ENCODE measurements at regions not wholly inside any gene's neighbourhood (a gene's known extent, or its start where the extent isn't known, plus 50 kb on each side); places are given as distances from the start of the nearest gene placed in this dataset.

GRCh38 chr5:8767746-8768145 is 778.1 kb downstream of the SEMA5A start:
- no peaks in the 10 kb centered on the region for H3K27me3 ChIP-seq (ENCODE audit: control insufficient read depth in 1 of 2, insufficient read depth in 2 of 2, low read length in 2 of 2)
- no peak overlapping the region for H3K27ac ChIP-seq (ENCODE audit: low read depth in 1 of 2, low read length in 2 of 2)
- ATAC-seq (ENCODE audit: poor library complexity) (no peak), DNase-seq (no peak)
- intact Hi-C loops (cut with DNase I, micrococcal nuclease), result no loop called here
- Mint-ChIP-seq H3K36me3 (ENCODE audit: low read depth) (no peaks in the 10 kb centered on the region), H3K4me3 (no peak overlapping the region), H3K27ac (no peak overlapping the region), H3K27me3 (no peaks in the 10 kb centered on the region), H3K4me1 (ENCODE audit: low read depth) (no peaks in the 10 kb centered on the region), H3K9me3 (peaks cover 2% of the 10 kb centered on the region)
- ChIA-PET CTCF (no interaction called here), POLR2A (no interaction called here)
- H3K4me1 ChIP-seq (ENCODE audit: insufficient read depth, low read length), result no peaks in the 10 kb centered on the region
- H3K9me3 ChIP-seq (ENCODE audit: control insufficient read depth in 1 of 2, insufficient read depth in 1 of 2, low read length in 2 of 2), result peaks cover 0 to 10% of the 10 kb centered on the region in 2 experiments
- H3K4me3 ChIP-seq (ENCODE audit: low read length), result no peak overlapping the region
- H3K36me3 ChIP-seq (ENCODE audit: insufficient read depth, low read length), result no peaks in the 10 kb centered on the region
- TF ChIP-seq CTCF (IDR thresholded peaks at IDR 0.05), result no peak

GRCh38 chr5:8769631-8770030 is 776.2 kb downstream of the SEMA5A start:
- H3K9me3 ChIP-seq (ENCODE audit: control insufficient read depth in 1 of 2, insufficient read depth in 1 of 2, low read length in 2 of 2), result peaks cover 0 to 6% of the 10 kb centered on the region in 2 experiments
- Mint-ChIP-seq H3K27me3 (no peaks in the 10 kb centered on the region), H3K4me1 (ENCODE audit: low read depth) (no peaks in the 10 kb centered on the region), H3K36me3 (ENCODE audit: low read depth) (no peaks in the 10 kb centered on the region), H3K9me3 (peaks cover 2% of the 10 kb centered on the region), H3K4me3 (no peak overlapping the region), H3K27ac (no peak overlapping the region)
- intact Hi-C loops (cut with DNase I, micrococcal nuclease), result no loop called here
- POLR2A ChIA-PET, result no interaction called here
- ATAC-seq (ENCODE audit: poor library complexity), result no peak
- H3K36me3 ChIP-seq (ENCODE audit: insufficient read depth, low read length), result no peaks in the 10 kb centered on the region
- CTCF ChIA-PET, result no interaction called here
- H3K27ac ChIP-seq (ENCODE audit: low read depth in 1 of 2, low read length in 2 of 2), result no peak overlapping the region
- no peaks in the 10 kb centered on the region for H3K4me1 ChIP-seq (ENCODE audit: insufficient read depth, low read length)
- H3K27me3 ChIP-seq (ENCODE audit: control insufficient read depth in 1 of 2, insufficient read depth in 2 of 2, low read length in 2 of 2), result no peaks in the 10 kb centered on the region
- no peak for TF ChIP-seq CTCF (IDR thresholded peaks at IDR 0.05)
- DNase-seq, result no peak
- no peak overlapping the region for H3K4me3 ChIP-seq (ENCODE audit: low read length)

GRCh38 chr5:8770431-8770830 is 775.4 kb downstream of the SEMA5A start:
- TF ChIP-seq CTCF (IDR thresholded peaks at IDR 0.05), result no peak
- Histone ChIP-seq H3K27ac (ENCODE audit: low read depth in 1 of 2, low read length in 2 of 2) (no peak overlapping the region), H3K4me3 (ENCODE audit: low read length) (no peak overlapping the region), H3K27me3 (ENCODE audit: control insufficient read depth in 1 of 2, insufficient read depth in 2 of 2, low read length in 2 of 2) (no peaks in the 10 kb centered on the region), H3K4me1 (ENCODE audit: insufficient read depth, low read length) (no peaks in the 10 kb centered on the region), H3K36me3 (ENCODE audit: insufficient read depth, low read length) (no peaks in the 10 kb centered on the region), H3K9me3 (ENCODE audit: control insufficient read depth in 1 of 2, insufficient read depth in 1 of 2, low read length in 2 of 2) (peaks cover 0 to 8% of the 10 kb centered on the region in 2 experiments)
- no peak for ATAC-seq (ENCODE audit: poor library complexity)
- intact Hi-C loops (cut with DNase I, micrococcal nuclease), result no loop called here
- no peak for DNase-seq
- no peaks in the 10 kb centered on the region for H3K4me1 Mint-ChIP-seq (ENCODE audit: low read depth)
- peaks cover 2% of the 10 kb centered on the region for H3K9me3 Mint-ChIP-seq
- ChIA-PET POLR2A (no interaction called here), CTCF (no interaction called here)
- H3K36me3 Mint-ChIP-seq (ENCODE audit: low read depth), result no peaks in the 10 kb centered on the region
- no peak overlapping the region for H3K4me3 Mint-ChIP-seq
- no peak overlapping the region for H3K27ac Mint-ChIP-seq
- no peaks in the 10 kb centered on the region for H3K27me3 Mint-ChIP-seq
